Endothelial cell (in vitro differentiated cells): ENCODE measurements at regions not wholly inside any gene's neighbourhood (a gene's known extent, or its start where the extent isn't known, plus 50 kb on each side); places are given as distances from the start of the nearest gene placed in this dataset.

Source experiments
- DNase-seq: peaks from one replicate; pipeline ENCODE4 v3.0.0; 2021; ENCODE audit warnings: low spot score
- H3K27ac Mint-ChIP-seq: one replicate; pipeline ENCODE4 v1.8.0; 2021; ENCODE audit warnings: mixed read lengths, inconsistent platforms; ENCODE audit not compliant: unreplicated experiment
- H3K27me3 Mint-ChIP-seq: one replicate; pipeline ENCODE4 v1.8.0; 2021; ENCODE audit warnings: mild to moderate bottlenecking, moderate library complexity, mixed read lengths, inconsistent platforms; ENCODE audit not compliant: unreplicated experiment
- H3K36me3 Mint-ChIP-seq: one replicate; pipeline ENCODE4 v1.8.0; 2021; ENCODE audit warnings: mild to moderate bottlenecking, low read depth, mixed read lengths, inconsistent platforms; ENCODE audit not compliant: unreplicated experiment
- H3K4me1 Mint-ChIP-seq: one replicate; pipeline ENCODE4 v1.8.0; 2021; ENCODE audit warnings: mild to moderate bottlenecking, mixed read lengths, inconsistent platforms; ENCODE audit not compliant: unreplicated experiment
- H3K4me3 Mint-ChIP-seq: one replicate; pipeline ENCODE4 v1.8.0; 2021; ENCODE audit warnings: mild to moderate bottlenecking, mixed read lengths, inconsistent platforms; ENCODE audit not compliant: unreplicated experiment
- H3K9me3 Mint-ChIP-seq: one replicate; pipeline ENCODE4 v1.8.0; 2021; ENCODE audit warnings: mixed read lengths, inconsistent platforms; ENCODE audit not compliant: unreplicated experiment
- CTCF ChIP-seq: fragments of 200-600 bp; sonication (generic); IDR thresholded peaks from one replicate; pipeline ENCODE4 v1.5.0; 2021; ENCODE audit warnings: antibody characterized with exemption; ENCODE audit not compliant: unreplicated experiment

GRCh38 chr3:72669224-72669623 is 179.0 kb downstream of the SHQ1 start:
- Mint-ChIP-seq H3K36me3 (peaks cover 4% of the 10 kb centered on the region), H3K27me3 (peaks cover 4% of the 10 kb centered on the region), H3K4me3 (no peak overlapping the region), H3K9me3 (peaks cover 4% of the 10 kb centered on the region), H3K27ac (no peak overlapping the region), H3K4me1 (peaks cover 4% of the 10 kb centered on the region)
- no peak for TF ChIP-seq CTCF
- no peak for DNase-seq

GRCh38 chr3:72666447-72666755 is 181.8 kb downstream of the SHQ1 start:
- DNase-seq: no peak
- Mint-ChIP-seq H3K36me3 (peaks cover 4% of the 10 kb centered on the region), H3K4me3 (no peak overlapping the region), H3K4me1 (peaks cover 4% of the 10 kb centered on the region), H3K27me3 (no peaks in the 10 kb centered on the region), H3K9me3 (peaks cover 4% of the 10 kb centered on the region), H3K27ac (no peak overlapping the region)
- TF ChIP-seq CTCF: no peak

GRCh38 chr3:72665701-72666446 is 182.4 kb downstream of the SHQ1 start:
- Mint-ChIP-seq H3K4me3 (no peak overlapping the region), H3K4me1 (peaks cover 4% of the 10 kb centered on the region), H3K27ac (no peak overlapping the region), H3K36me3 (peaks cover 4% of the 10 kb centered on the region), H3K9me3 (peaks cover 4% of the 10 kb centered on the region), H3K27me3 (no peaks in the 10 kb centered on the region)
- peak; percentile 79 for TF ChIP-seq CTCF
- peak; percentile 49 for DNase-seq

- no peak overlapping the region for H3K4me3 Mint-ChIP-seq
- H3K9me3 Mint-ChIP-seq: peaks cover 4% of the 10 kb centered on the region
- no peak for TF ChIP-seq CTCF
- H3K27me3 Mint-ChIP-seq: no peaks in the 10 kb centered on the region
- H3K4me1 Mint-ChIP-seq: peaks cover 4% of the 10 kb centered on the region
- peaks cover 4% of the 10 kb centered on the region for H3K36me3 Mint-ChIP-seq
- DNase-seq: no peak
- H3K27ac Mint-ChIP-seq: no peak overlapping the region
Observed at GRCh38 chr3:72665103-72665502, 183.1 kb downstream of the SHQ1 start.

GRCh38 chr3:72664184-72664975 is 183.9 kb downstream of the SHQ1 start:
- no peak for DNase-seq
- Mint-ChIP-seq H3K27ac (no peak overlapping the region), H3K36me3 (peaks cover 4% of the 10 kb centered on the region), H3K27me3 (no peaks in the 10 kb centered on the region), H3K4me3 (no peak overlapping the region), H3K4me1 (peaks cover 4% of the 10 kb centered on the region), H3K9me3 (peaks cover 4% of the 10 kb centered on the region)
- TF ChIP-seq CTCF: no peak
